NCI-H82 treated with DMSO at 0.1 percent for 48 hours (cell line): ENCODE measurements at regions not wholly inside any gene's neighbourhood (a gene's known extent, or its start where the extent isn't known, plus 50 kb on each side); places are given as distances from the start of the nearest gene placed in this dataset.
"Not testable (repeated sequence)": the region's sequence is repeated elsewhere in the genome, so short reads cannot be mapped to it uniquely, and the experiment has no call there.

Experiments used
- DNase-seq: peaks from one replicate; lab custom pipeline; 2025; ENCODE audit not compliant: unreplicated experiment; lab: John Stamatoyannopoulos, UW

GRCh38 chr5:99478450-99478849 is 549.6 kb upstream of the CHD1 start:
- DNase-seq: not testable (repeated sequence)

- not testable (repeated sequence) for DNase-seq
Observed at GRCh38 chr5:99473328-99473727, 544.5 kb upstream of the CHD1 start.

GRCh38 chr5:99471726-99472125 is 542.9 kb upstream of the CHD1 start:
- not testable (repeated sequence) for DNase-seq

- DNase-seq: not testable (repeated sequence)
Observed at GRCh38 chr5:99471178-99471577, 542.4 kb upstream of the CHD1 start.

GRCh38 chr5:99470636-99471035 is 541.8 kb upstream of the CHD1 start:
- DNase-seq: not testable (repeated sequence)

- DNase-seq: no peak
Observed at GRCh38 chr5:99460701-99461100, 531.9 kb upstream of the CHD1 start.

- no peak for DNase-seq
Observed at GRCh38 chr5:99453196-99453595, 524.4 kb upstream of the CHD1 start.

GRCh38 chr5:99449786-99450185 is 521.0 kb upstream of the CHD1 start:
- no peak for DNase-seq

- DNase-seq: no peak
Observed at GRCh38 chr5:99445805-99446204, 517.0 kb upstream of the CHD1 start.

- DNase-seq: no peak
Observed at GRCh38 chr5:99441235-99441634, 512.4 kb upstream of the CHD1 start.

GRCh38 chr5:99438619-99439018 is 509.8 kb upstream of the CHD1 start:
- DNase-seq: no peak

- DNase-seq: no peak
Observed at GRCh38 chr5:99437986-99438385, 509.2 kb upstream of the CHD1 start.

GRCh38 chr5:99423396-99423795 is 494.6 kb upstream of the CHD1 start:
- DNase-seq: not testable (repeated sequence)

- not testable (repeated sequence) for DNase-seq
Observed at GRCh38 chr5:99418640-99419039, 489.8 kb upstream of the CHD1 start.

GRCh38 chr5:99410386-99410785 is 481.6 kb upstream of the CHD1 start:
- not testable (repeated sequence) for DNase-seq

- not testable (repeated sequence) for DNase-seq
Observed at GRCh38 chr5:99404764-99405302, 476.0 kb upstream of the CHD1 start.

GRCh38 chr5:99400571-99400970 is 471.8 kb upstream of the CHD1 start:
- DNase-seq: not testable (repeated sequence)

GRCh38 chr5:99398976-99399375 is 470.2 kb upstream of the CHD1 start:
- no peak for DNase-seq

- peak; percentile 90 for DNase-seq
Observed at GRCh38 chr5:99386406-99387077, 457.7 kb upstream of the CHD1 start.

GRCh38 chr5:99379187-99379586 is 450.4 kb upstream of the CHD1 start:
- peak; percentile 46 for DNase-seq

- no peak for DNase-seq
Observed at GRCh38 chr5:99378443-99378842, 449.6 kb upstream of the CHD1 start.

GRCh38 chr5:99369797-99370593 is 441.2 kb upstream of the CHD1 start:
- no peak for DNase-seq
